ENCODE measurements at regions not wholly inside any gene's neighbourhood (a gene's known extent, or its start where the extent isn't known, plus 50 kb on each side); places are given as distances from the start of the nearest gene placed in this dataset.

- no peak for DNase-seq (ENCODE audit: low spot score)
These were observed 274.5 kb downstream of the PRR16 start for GRCh38 chr5:120738568-120738967.

GRCh38 chr5:120740989-120741388 is 276.9 kb downstream of the PRR16 start:
- no peak for DNase-seq (ENCODE audit: low spot score)

- DNase-seq (ENCODE audit: low spot score): no peak
These were observed 284.4 kb downstream of the PRR16 start for GRCh38 chr5:120748474-120748873.

- DNase-seq (ENCODE audit: low spot score): no peak
These were observed 285.6 kb downstream of the PRR16 start for GRCh38 chr5:120749737-120750136.

GRCh38 chr5:120759587-120759986 is 295.5 kb downstream of the PRR16 start:
- DNase-seq (ENCODE audit: low spot score): no peak

GRCh38 chr5:120761986-120762385 is 297.9 kb downstream of the PRR16 start:
- no peak for DNase-seq (ENCODE audit: low spot score)

- no peak for DNase-seq (ENCODE audit: low spot score)
These were observed 301.1 kb downstream of the PRR16 start for GRCh38 chr5:120765189-120765588.

- no peak for DNase-seq (ENCODE audit: low spot score)
These were observed 303.2 kb downstream of the PRR16 start for GRCh38 chr5:120767178-120767820.

- no peak for DNase-seq (ENCODE audit: low spot score)
These were observed 305.3 kb downstream of the PRR16 start for GRCh38 chr5:120769312-120769872.

- DNase-seq (ENCODE audit: low spot score): no peak
These were observed 307.1 kb downstream of the PRR16 start for GRCh38 chr5:120771202-120771601.

GRCh38 chr5:120778491-120779484 is 314.7 kb downstream of the PRR16 start:
- no peak for DNase-seq (ENCODE audit: low spot score)

- DNase-seq (ENCODE audit: low spot score): no peak
These were observed 315.6 kb downstream of the PRR16 start for GRCh38 chr5:120779674-120780073.

- no peak for DNase-seq (ENCODE audit: low spot score)
These were observed 324.4 kb downstream of the PRR16 start for GRCh38 chr5:120788481-120788880.

GRCh38 chr5:120789918-120790317 is 325.8 kb downstream of the PRR16 start:
- peak; percentile 20 for DNase-seq (ENCODE audit: low spot score)

- no peak for DNase-seq (ENCODE audit: low spot score)
These were observed 326.2 kb downstream of the PRR16 start for GRCh38 chr5:120790339-120790738.

GRCh38 chr5:120792477-120792876 is 328.4 kb downstream of the PRR16 start:
- no peak for DNase-seq (ENCODE audit: low spot score)

- DNase-seq (ENCODE audit: low spot score): no peak
These were observed 330.0 kb downstream of the PRR16 start for GRCh38 chr5:120794121-120794520.

GRCh38 chr5:120803282-120803681 is 339.2 kb downstream of the PRR16 start:
- no peak for DNase-seq (ENCODE audit: low spot score)

GRCh38 chr5:120805131-120805530 is 341.0 kb downstream of the PRR16 start:
- DNase-seq (ENCODE audit: low spot score): no peak

- no peak for DNase-seq (ENCODE audit: low spot score)
These were observed 342.1 kb downstream of the PRR16 start for GRCh38 chr5:120806202-120806601.

GRCh38 chr5:120808135-120808534 is 344.0 kb downstream of the PRR16 start:
- no peak for DNase-seq (ENCODE audit: low spot score)

GRCh38 chr5:120808606-120809005 is 344.5 kb downstream of the PRR16 start:
- no peak for DNase-seq (ENCODE audit: low spot score)

Measured in SK-N-DZ (cell line).